B cell (primary cell): ENCODE measurements at regions not wholly inside any gene's neighbourhood (a gene's known extent, or its start where the extent isn't known, plus 50 kb on each side); places are given as distances from the start of the nearest gene placed in this dataset.

ENCODE experiments used
- CTCF ChIP-seq: fragments of 200-600 bp; IDR thresholded peaks from one replicate; pipeline ENCODE4 v1.8.0; 2022; ENCODE audit warnings: antibody characterized with exemption, mild to moderate bottlenecking
- EZH2 ChIP-seq: IDR thresholded peaks from 2 replicates; pipeline ENCODE4 v1.6.1; 2012; ENCODE audit warnings: borderline replicate concordance, low read depth, mild to moderate bottlenecking, moderate library complexity, low read length; ENCODE audit not compliant: insufficient read depth, poor library complexity, severe bottlenecking

GRCh38 chr18:73409242-73409641 lies 541.5 kb upstream of the NETO1 start:
- TF ChIP-seq CTCF (no peak), EZH2 (no peak)
